Fibroblast of lung (primary cell): ENCODE measurements at regions not wholly inside any gene's neighbourhood (a gene's known extent, or its start where the extent isn't known, plus 50 kb on each side); places are given as distances from the start of the nearest gene placed in this dataset.
"Not testable (repeated sequence)": the region's sequence is repeated elsewhere in the genome, so short reads cannot be mapped to it uniquely, and the experiment has no call there.

Experiments used
- DNase-seq, 2 donors: peaks; one replicate each; pipeline versions ENCODE4 v3.0.0 to v3.0.0-alpha.2; 2010; ENCODE audit warnings: low read depth in 2 of 2
- H2AFZ ChIP-seq: 2 replicates; pipeline ENCODE4 v1.5.1; 2012; ENCODE audit warnings: low read length, control low read depth, inconsistent platforms
- H3K27ac ChIP-seq: 2 replicates; pipeline ENCODE4 v1.5.1; 2011; ENCODE audit warnings: low read length, control low read depth; ENCODE audit not compliant: insufficient read depth
- H3K27me3 ChIP-seq: 2 replicates; pipeline ENCODE4 v1.5.1; 2011; ENCODE audit warnings: mild to moderate bottlenecking, low read length; ENCODE audit not compliant: control insufficient read depth, insufficient read depth
- H3K36me3 ChIP-seq: 2 replicates; pipeline ENCODE4 v1.5.1; 2011; ENCODE audit warnings: low read length; ENCODE audit not compliant: control insufficient read depth, insufficient read depth
- H3K4me1 ChIP-seq: 2 replicates; pipeline ENCODE4 v1.5.1; 2011; ENCODE audit warnings: low read length; ENCODE audit not compliant: control insufficient read depth, insufficient read depth; ENCODE audit errors: extremely low read depth
- H3K4me2 ChIP-seq: 2 replicates; pipeline ENCODE4 v1.5.1; 2011; ENCODE audit warnings: low read length, control low read depth; ENCODE audit not compliant: insufficient read depth; ENCODE audit errors: extremely low read depth
- H3K4me3 ChIP-seq, 4 experiments: fragments of 200-600 bp in 1 of 4; sonication (generic) in 1 of 4; replicated peaks in 1 of 4; 2 replicates each; pipeline ENCODE4 v1.5.1; 2011 to 2016; ENCODE audit warnings: low read length in 4 of 4, low read depth in 3 of 4, mild to moderate bottlenecking in 3 of 4, control low read depth in 2 of 4, inconsistent platforms in 1 of 4, mixed read lengths in 1 of 4; ENCODE audit not compliant: insufficient read depth in 1 of 4; ENCODE audit errors: control extremely low read depth in 1 of 4
- H3K79me2 ChIP-seq: 2 replicates; pipeline ENCODE4 v1.5.1; 2012; ENCODE audit warnings: mild to moderate bottlenecking, low read length, inconsistent platforms; ENCODE audit not compliant: control insufficient read depth, insufficient read depth
- H3K9ac ChIP-seq: 2 replicates; pipeline ENCODE4 v1.5.1; 2011; ENCODE audit warnings: mild to moderate bottlenecking, low read length, control low read depth; ENCODE audit not compliant: insufficient read depth
- H3K9me3 ChIP-seq: 2 replicates; pipeline ENCODE4 v1.5.1; 2012; ENCODE audit warnings: low read depth, low read length; ENCODE audit not compliant: control insufficient read depth, insufficient read depth
- H4K20me1 ChIP-seq: 2 replicates; pipeline ENCODE4 v1.5.1; 2011; ENCODE audit warnings: low read length; ENCODE audit not compliant: control insufficient read depth, insufficient read depth; ENCODE audit errors: extremely low read depth
- EZH2 ChIP-seq: IDR thresholded peaks from 2 replicates; pipeline ENCODE4 v1.5.1; 2012; ENCODE audit warnings: low read length, control low read depth, mild to moderate bottlenecking; ENCODE audit errors: missing control alignments
- TF ChIP-seq, protein P1 (sequence below), 2 donors: IDR thresholded peaks in 1 of 2; conservative IDR thresholded peaks in 1 of 2; 1 replicate in 1 of 2; 2 replicates in 1 of 2; pipeline ENCODE4 v1.5.1; 2011 to 2012; ENCODE audit warnings: low read length in 2 of 2, control low read depth in 1 of 2, inconsistent platforms in 1 of 2, low read depth in 1 of 2, mild to moderate bottlenecking in 1 of 2

- Histone ChIP-seq H3K4me2 (no peak overlapping the region), H3K27me3 (no peaks in the 10 kb centered on the region), H3K27ac (no peak overlapping the region), H3K9me3 (no peaks in the 10 kb centered on the region), H3K4me1 (no peaks in the 10 kb centered on the region), H3K79me2 (no peaks in the 10 kb centered on the region), H3K9ac (no peak overlapping the region), H3K4me3 (no peak overlapping the region), H2AFZ (no peak overlapping the region), H4K20me1 (no peaks in the 10 kb centered on the region), H3K36me3 (no peaks in the 10 kb centered on the region)
- no peak for DNase-seq
- TF ChIP-seq EZH2: no peak
- TF ChIP-seq, protein P1, sequence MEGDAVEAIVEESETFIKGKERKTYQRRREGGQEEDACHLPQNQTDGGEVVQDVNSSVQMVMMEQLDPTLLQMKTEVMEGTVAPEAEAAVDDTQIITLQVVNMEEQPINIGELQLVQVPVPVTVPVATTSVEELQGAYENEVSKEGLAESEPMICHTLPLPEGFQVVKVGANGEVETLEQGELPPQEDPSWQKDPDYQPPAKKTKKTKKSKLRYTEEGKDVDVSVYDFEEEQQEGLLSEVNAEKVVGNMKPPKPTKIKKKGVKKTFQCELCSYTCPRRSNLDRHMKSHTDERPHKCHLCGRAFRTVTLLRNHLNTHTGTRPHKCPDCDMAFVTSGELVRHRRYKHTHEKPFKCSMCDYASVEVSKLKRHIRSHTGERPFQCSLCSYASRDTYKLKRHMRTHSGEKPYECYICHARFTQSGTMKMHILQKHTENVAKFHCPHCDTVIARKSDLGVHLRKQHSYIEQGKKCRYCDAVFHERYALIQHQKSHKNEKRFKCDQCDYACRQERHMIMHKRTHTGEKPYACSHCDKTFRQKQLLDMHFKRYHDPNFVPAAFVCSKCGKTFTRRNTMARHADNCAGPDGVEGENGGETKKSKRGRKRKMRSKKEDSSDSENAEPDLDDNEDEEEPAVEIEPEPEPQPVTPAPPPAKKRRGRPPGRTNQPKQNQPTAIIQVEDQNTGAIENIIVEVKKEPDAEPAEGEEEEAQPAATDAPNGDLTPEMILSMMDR (conservative IDR thresholded peaks at IDR 0.05 in 1 of 2, IDR thresholded peaks at IDR 0.05 in 1 of 2; ENCODE audit: low read depth in 1 of 2, low read length in 2 of 2): no peak
Measured at GRCh38 chr6:109879521-109879920, 98.6 kb upstream of the GPR6 start.

DNA sequence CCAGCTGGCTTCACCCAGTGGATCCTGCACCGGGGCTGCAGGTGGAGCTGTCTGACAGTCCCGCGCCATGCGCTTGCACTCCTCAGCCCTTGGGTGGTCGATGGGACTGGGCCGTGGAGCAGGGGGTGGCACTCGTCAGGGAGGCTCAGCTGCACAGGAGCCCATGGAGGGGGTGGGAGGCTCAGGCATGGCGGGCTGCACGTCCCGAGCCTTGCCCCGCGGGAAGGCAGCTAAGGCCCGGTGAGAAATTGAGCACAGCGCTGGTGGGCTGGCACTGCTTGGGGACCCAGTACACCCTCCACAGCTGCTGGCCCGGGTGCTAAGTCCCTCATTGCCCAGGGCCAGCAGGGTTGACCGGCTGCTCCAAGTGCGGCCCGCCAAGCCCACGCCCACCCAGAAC, 97.0 kb upstream of the GPR6 start:
- DNase-seq, H3K9ac ChIP-seq, H3K27me3 ChIP-seq, H4K20me1 ChIP-seq, H3K4me1 ChIP-seq, H3K79me2 ChIP-seq, H2AFZ ChIP-seq, H3K36me3 ChIP-seq, H3K4me3 ChIP-seq, H3K27ac ChIP-seq, H3K4me2 ChIP-seq, H3K9me3 ChIP-seq: not testable (repeated sequence)

DNA sequence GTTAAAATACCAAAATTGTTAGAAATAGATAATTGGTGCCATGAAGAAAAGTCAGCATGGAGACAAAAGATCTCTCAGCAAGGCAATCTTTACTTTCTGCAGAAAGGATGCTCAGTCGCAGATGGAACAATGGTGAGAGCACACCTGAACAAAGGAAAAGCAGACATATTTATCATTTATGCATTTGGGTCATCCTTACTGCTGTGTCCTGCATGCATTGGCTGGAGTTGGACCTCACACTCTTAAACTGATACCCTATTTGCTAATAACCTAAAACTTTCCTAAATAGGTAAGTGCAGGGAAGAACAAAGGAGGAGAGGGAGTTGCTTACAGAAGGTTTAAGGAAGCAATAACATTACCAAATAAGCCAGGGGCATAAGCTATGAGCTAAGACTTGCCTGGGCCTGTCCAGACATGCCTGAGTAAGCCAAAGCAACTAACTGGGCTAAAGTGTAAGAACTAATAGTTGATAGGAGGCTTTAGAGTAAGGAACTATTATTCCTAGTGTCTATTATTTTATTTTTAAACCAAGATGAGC, 96.1 kb upstream of the GPR6 start:
- peak; percentile 25 to 68 for DNase-seq
- not testable (repeated sequence) for H3K27ac ChIP-seq, H3K27me3 ChIP-seq, H3K79me2 ChIP-seq, H3K4me1 ChIP-seq, H4K20me1 ChIP-seq, H3K9me3 ChIP-seq, H3K4me2 ChIP-seq, H3K9ac ChIP-seq, H3K36me3 ChIP-seq, H3K4me3 ChIP-seq, H2AFZ ChIP-seq

- no peaks in the 10 kb centered on the region for H3K9me3 ChIP-seq
- no peak overlapping the region for H3K9ac ChIP-seq
- DNase-seq: no peak
- peaks cover 2% of the 10 kb centered on the region for H3K27me3 ChIP-seq
- H3K79me2 ChIP-seq: no peaks in the 10 kb centered on the region
- H3K4me2 ChIP-seq: no peak overlapping the region
- H3K4me1 ChIP-seq: no peaks in the 10 kb centered on the region
- no peak overlapping the region for H3K4me3 ChIP-seq
- TF ChIP-seq, protein P1 (conservative IDR thresholded peaks at IDR 0.05 in 1 of 2, IDR thresholded peaks at IDR 0.05 in 1 of 2; ENCODE audit: low read depth in 1 of 2, low read length in 2 of 2): no peak
- TF ChIP-seq EZH2: no peak
- no peaks in the 10 kb centered on the region for H3K36me3 ChIP-seq
- no peak overlapping the region for H2AFZ ChIP-seq
- H4K20me1 ChIP-seq: no peaks in the 10 kb centered on the region
- H3K27ac ChIP-seq: no peak overlapping the region
Measured at GRCh38 chr6:109891924-109892323, 86.2 kb upstream of the GPR6 start.
